ENCODE measurements at regions not wholly inside any gene's neighbourhood (a gene's known extent, or its start where the extent isn't known, plus 50 kb on each side); places are given as distances from the start of the nearest gene placed in this dataset.

- TF ChIP-seq TAF1 (IDR thresholded peaks at IDR 0.05; ENCODE audit: low read depth, low read length) (no peak), POLR2A (IDR thresholded peaks at IDR 0.05; ENCODE audit: low read depth, low read length) (no peak), POLR2AphosphoS5 (IDR thresholded peaks at IDR 0.05; ENCODE audit: low read depth, low read length) (no peak), PAX5 (IDR thresholded peaks at IDR 0.05; ENCODE audit: insufficient read depth, low read length, severe bottlenecking) (no peak)
These were observed 116.2 kb downstream of the FOXD2 start for GRCh38 chr1:47554082-47554481.

All from GM12891 (cell line).